Endothelial cell of umbilical vein (primary cell): ENCODE measurements at regions not wholly inside any gene's neighbourhood (a gene's known extent, or its start where the extent isn't known, plus 50 kb on each side); places are given as distances from the start of the nearest gene placed in this dataset.

ENCODE experiments used
- BruUV-seq: library from RNA; stranded (reverse); fragments of 400-500 nt; replicated peaks from 2 replicates; lab custom pipeline; 2021; lab: Mats Ljungman, UMichigan
- CTCF ChIA-PET: fragments of 300-600, 350-600 bp; sonication (Branson Sonifier 250); formaldehyde crosslinking; loops from one replicate; lab custom pipeline; 2021; ENCODE audit warnings: antibody characterized with exemption, inconsistent platforms; lab: Charles Lee
- POLR2A ChIA-PET: fragments of 300-600, 350-600 bp; sonication (Branson Sonifier 250); formaldehyde crosslinking; loops from one replicate; lab custom pipeline; 2021; ENCODE audit warnings: antibody characterized with exemption, inconsistent platforms; lab: Charles Lee
- DNase-seq: peaks from one replicate; pipeline ENCODE4 v3.0.0-alpha.2; 2011; ENCODE audit warnings: low read depth, low spot score
- FAIRE-seq: peaks from 2 replicates; lab custom pipeline; 2011; peaks lifted over from hg19 to GRCh38; lab: Jason Lieb, UNC
- H2AFZ ChIP-seq: 2 replicates; pipeline ENCODE4 v1.6.0; 2012; ENCODE audit warnings: low read depth, low read length, control low read depth, inconsistent platforms
- H3K27ac ChIP-seq: 2 replicates; pipeline ENCODE4 v1.5.1; 2011; ENCODE audit warnings: low read depth, mild to moderate bottlenecking, control low read depth, low read length, moderate library complexity; ENCODE audit not compliant: insufficient read depth
- H3K27me3 ChIP-seq, 2 experiments: 2 replicates each; pipeline versions ENCODE4 v1.6.0 to v1.6.1; 2011; ENCODE audit warnings: low read length in 2 of 2, mixed read lengths in 1 of 2; ENCODE audit not compliant: control insufficient read depth in 2 of 2, insufficient read depth in 2 of 2
- H3K36me3 ChIP-seq, 2 experiments: 2 replicates in 1 of 2; 3 replicates in 1 of 2; pipeline ENCODE4 v1.5.1; 2011; ENCODE audit warnings: low read length in 2 of 2, mild to moderate bottlenecking in 1 of 2, moderate library complexity in 1 of 2; ENCODE audit not compliant: control insufficient read depth in 2 of 2, insufficient read depth in 2 of 2; ENCODE audit errors: extremely low read depth in 1 of 2
- H3K4me1 ChIP-seq: 3 replicates; pipeline ENCODE4 v1.5.1; 2011; ENCODE audit warnings: mild to moderate bottlenecking, low read length; ENCODE audit not compliant: control insufficient read depth, insufficient read depth; ENCODE audit errors: extremely low read depth
- H3K4me2 ChIP-seq: 2 replicates; pipeline ENCODE4 v1.6.1; 2011; ENCODE audit warnings: low read length, control low read depth, mixed read lengths; ENCODE audit not compliant: insufficient read depth
- H3K4me3 ChIP-seq, 3 experiments: fragments of 200-600 bp in 1 of 3; sonication (generic), shearing (Covaris generic) in 1 of 3; replicated peaks in 1 of 3; 2 replicates each; pipeline ENCODE4 v1.5.1; 2011 to 2016; ENCODE audit warnings: control low read depth in 3 of 3, low read length in 3 of 3, mild to moderate bottlenecking in 2 of 3, inconsistent platforms in 1 of 3, low read depth in 1 of 3, moderate library complexity in 1 of 3; ENCODE audit not compliant: insufficient read depth in 1 of 3
- H3K79me2 ChIP-seq: 2 replicates; pipeline ENCODE4 v1.6.0; 2012; ENCODE audit warnings: low read length, inconsistent platforms; ENCODE audit not compliant: control insufficient read depth, insufficient read depth
- H3K9ac ChIP-seq: replicated peaks from 2 replicates; pipeline ENCODE3; 2011; ENCODE audit warnings: low read length, control low read depth; ENCODE audit not compliant: insufficient read depth; ENCODE audit errors: extremely low read depth
- H3K9me1 ChIP-seq: replicated peaks from 3 replicates; pipeline ENCODE4 v1.6.0; 2011; ENCODE audit warnings: mild to moderate bottlenecking, low read length; ENCODE audit not compliant: control insufficient read depth, insufficient read depth; ENCODE audit errors: extremely low read depth
- H3K9me3 ChIP-seq: replicated peaks from 2 replicates; pipeline ENCODE4 v1.5.1; 2012; ENCODE audit warnings: low read length, inconsistent platforms; ENCODE audit not compliant: control insufficient read depth, insufficient read depth
- H4K20me1 ChIP-seq: replicated peaks from 2 replicates; pipeline ENCODE3; 2011; ENCODE audit warnings: mild to moderate bottlenecking, low read length; ENCODE audit not compliant: control insufficient read depth, insufficient read depth; ENCODE audit errors: extremely low read depth
- EZH2 ChIP-seq: IDR thresholded peaks from 2 replicates; pipeline ENCODE4 v1.6.1; 2012; ENCODE audit warnings: borderline replicate concordance, low read depth, mild to moderate bottlenecking, moderate library complexity, low read length, inconsistent platforms; ENCODE audit not compliant: severe bottlenecking
- FOS ChIP-seq: IDR thresholded peaks from 2 replicates; pipeline ENCODE4 v1.6.1; 2011; ENCODE audit warnings: mild to moderate bottlenecking, low read length, moderate library complexity, borderline replicate concordance; ENCODE audit not compliant: insufficient read depth
- GATA2 ChIP-seq: IDR thresholded peaks from 2 replicates; pipeline ENCODE4 v1.7.0; 2011; ENCODE audit warnings: low read depth, mild to moderate bottlenecking, moderate library complexity, mixed read lengths, low read length; ENCODE audit not compliant: insufficient read length, insufficient read depth
- JUN ChIP-seq: IDR thresholded peaks from 2 replicates; pipeline ENCODE4 v1.6.1; 2011; ENCODE audit warnings: borderline replicate concordance, low read depth; ENCODE audit not compliant: insufficient read length, insufficient read depth
- POLR2A ChIP-seq: IDR thresholded peaks from 2 replicates; pipeline ENCODE4 v1.6.1; 2012; ENCODE audit warnings: low read depth, mild to moderate bottlenecking, control low read depth, low read length
- POLR2AphosphoS5 ChIP-seq: IDR thresholded peaks from 2 replicates; pipeline ENCODE4 v1.6.1; 2012; ENCODE audit warnings: low read depth, mild to moderate bottlenecking, control low read depth, low read length, moderate library complexity; ENCODE audit not compliant: insufficient read depth
- dilution Hi-C: fragments of 300-500 bp; cut with MboI; formaldehyde crosslinking; loops from one replicate; pipeline ENCODE4 v1.15.0; 2019; ENCODE audit warnings: low sequenced_read_pairs; ENCODE audit not compliant: extremely low pct_ligation_motif_present
- intact Hi-C: fragments of 100-400 bp; cut with micrococcal nuclease; formaldehyde crosslinking; loops from one replicate; pipeline ENCODE4 v1.10.0; 2022
- TF ChIP-seq, protein P1 (sequence below), 2 donors: IDR thresholded peaks; 1 replicate in 1 of 2; 2 replicates in 1 of 2; pipeline ENCODE4 v1.5.1; 2011; ENCODE audit warnings: low read length in 2 of 2, mild to moderate bottlenecking in 2 of 2, moderate library complexity in 2 of 2, control low read depth in 1 of 2, inconsistent platforms in 1 of 2, low read depth in 1 of 2; ENCODE audit not compliant: insufficient read depth in 1 of 2; ENCODE audit errors: extremely low read depth in 1 of 2
- TF ChIP-seq, protein P2 (sequence below): IDR thresholded peaks from 2 replicates; pipeline ENCODE4 v1.6.1; 2011; ENCODE audit not compliant: insufficient read depth, insufficient read length

DNA sequence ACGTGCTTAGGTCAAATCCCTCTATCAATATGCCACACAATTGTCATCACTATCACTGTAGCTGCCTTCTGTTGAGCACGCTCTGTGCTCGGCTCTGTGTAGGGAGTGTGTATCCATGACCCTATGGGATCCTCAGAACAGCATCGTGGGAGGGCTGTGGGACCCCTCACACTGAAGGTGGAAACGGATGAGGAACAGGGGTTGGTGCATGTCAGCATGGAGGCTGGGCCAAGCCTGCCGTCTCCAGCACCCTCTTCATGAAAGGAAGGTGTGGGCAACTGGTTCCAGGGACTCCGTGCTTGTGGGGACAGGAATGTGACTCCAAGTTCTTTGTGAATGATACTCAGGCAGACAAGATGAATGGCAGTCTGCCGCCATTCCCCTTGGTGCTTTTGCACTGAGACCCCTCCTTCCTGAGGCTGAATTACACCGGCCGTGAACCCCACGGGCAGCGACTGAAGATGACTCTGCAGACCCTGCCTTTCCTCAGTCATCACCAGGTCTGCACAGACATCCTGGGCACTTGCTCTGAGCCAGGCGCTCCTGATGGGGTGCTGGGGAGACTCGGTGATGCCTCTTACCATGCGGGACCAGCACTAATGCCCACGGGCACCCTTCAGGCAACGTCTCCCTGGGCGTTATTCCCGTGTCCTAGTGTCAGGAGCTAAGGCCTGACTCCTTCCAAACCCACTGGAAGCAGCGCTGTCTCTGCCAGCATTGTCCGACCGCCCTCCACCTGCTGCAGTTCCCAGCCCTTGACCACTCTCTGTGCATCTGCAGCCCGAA, 495.2 kb downstream of the TCERG1L start:
- dilution Hi-C loops, result no loop called here
- H3K27ac ChIP-seq, result no peak overlapping the region
- ChIA-PET CTCF (no interaction called here), POLR2A (no interaction called here)
- FAIRE-seq, result no peak
- no peak overlapping the region for H3K4me3 ChIP-seq
- H3K79me2 ChIP-seq, result no peaks in the 10 kb centered on the region
- no peaks in the 10 kb centered on the region for H4K20me1 ChIP-seq
- BruUV-seq, result no TSS peak
- H3K36me3 ChIP-seq, result no peaks in the 10 kb centered on the region
- no peaks in the 10 kb centered on the region for H3K4me1 ChIP-seq
- DNase-seq, result no peak
- intact Hi-C loops, result no loop called here
- no peak for TF ChIP-seq JUN
- TF ChIP-seq, protein P1, sequence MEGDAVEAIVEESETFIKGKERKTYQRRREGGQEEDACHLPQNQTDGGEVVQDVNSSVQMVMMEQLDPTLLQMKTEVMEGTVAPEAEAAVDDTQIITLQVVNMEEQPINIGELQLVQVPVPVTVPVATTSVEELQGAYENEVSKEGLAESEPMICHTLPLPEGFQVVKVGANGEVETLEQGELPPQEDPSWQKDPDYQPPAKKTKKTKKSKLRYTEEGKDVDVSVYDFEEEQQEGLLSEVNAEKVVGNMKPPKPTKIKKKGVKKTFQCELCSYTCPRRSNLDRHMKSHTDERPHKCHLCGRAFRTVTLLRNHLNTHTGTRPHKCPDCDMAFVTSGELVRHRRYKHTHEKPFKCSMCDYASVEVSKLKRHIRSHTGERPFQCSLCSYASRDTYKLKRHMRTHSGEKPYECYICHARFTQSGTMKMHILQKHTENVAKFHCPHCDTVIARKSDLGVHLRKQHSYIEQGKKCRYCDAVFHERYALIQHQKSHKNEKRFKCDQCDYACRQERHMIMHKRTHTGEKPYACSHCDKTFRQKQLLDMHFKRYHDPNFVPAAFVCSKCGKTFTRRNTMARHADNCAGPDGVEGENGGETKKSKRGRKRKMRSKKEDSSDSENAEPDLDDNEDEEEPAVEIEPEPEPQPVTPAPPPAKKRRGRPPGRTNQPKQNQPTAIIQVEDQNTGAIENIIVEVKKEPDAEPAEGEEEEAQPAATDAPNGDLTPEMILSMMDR (IDR thresholded peaks at IDR 0.05; ENCODE audit: extremely low read depth in 1 of 2, insufficient read depth in 1 of 2, low read depth in 1 of 2, low read length in 2 of 2), result no peak
- no peak for TF ChIP-seq EZH2
- no peak for TF ChIP-seq GATA2
- TF ChIP-seq POLR2A, result no peak
- TF ChIP-seq FOS, result no peak
- TF ChIP-seq POLR2AphosphoS5, result no peak
- TF ChIP-seq, protein P2, sequence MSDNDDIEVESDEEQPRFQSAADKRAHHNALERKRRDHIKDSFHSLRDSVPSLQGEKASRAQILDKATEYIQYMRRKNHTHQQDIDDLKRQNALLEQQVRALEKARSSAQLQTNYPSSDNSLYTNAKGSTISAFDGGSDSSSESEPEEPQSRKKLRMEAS, result no peak
- no peak overlapping the region for H2AFZ ChIP-seq
- H3K9ac ChIP-seq, result no peak overlapping the region
- H3K27me3 ChIP-seq, result no peaks in the 10 kb centered on the region
- H3K9me1 ChIP-seq, result no peaks in the 10 kb centered on the region
- peaks cover 4% of the 10 kb centered on the region for H3K9me3 ChIP-seq
- H3K4me2 ChIP-seq, result no peak overlapping the region
